GM18909 (cell line): ENCODE measurements at regions not wholly inside any gene's neighbourhood (a gene's known extent, or its start where the extent isn't known, plus 50 kb on each side); places are given as distances from the start of the nearest gene placed in this dataset.

Experiments used
- ATAC-seq: cut with Tn5 transposase; IDR thresholded peaks from one replicate; pipeline ENCODE4 v1.9.1; 2021; ENCODE audit warnings: mild to moderate bottlenecking; ENCODE audit not compliant: unreplicated experiment, poor library complexity

DNA sequence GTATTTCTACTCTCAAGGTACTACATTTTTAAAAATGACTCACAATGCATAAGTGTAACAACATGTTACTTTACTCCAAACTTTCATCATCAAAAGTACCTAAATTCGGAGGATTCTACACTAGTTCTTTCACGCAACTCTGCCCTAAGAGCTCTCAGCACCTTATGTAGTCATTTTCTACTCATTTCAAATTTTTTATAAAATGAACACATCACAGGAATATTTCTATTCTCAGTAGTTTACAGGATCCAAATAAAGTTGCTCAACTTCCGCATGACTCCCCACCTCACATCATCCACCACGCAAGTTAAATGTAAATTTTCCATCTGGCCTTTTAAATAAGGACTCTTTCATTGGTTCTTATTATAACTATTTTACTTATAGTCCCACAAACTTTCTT lies 344.9 kb upstream of the MANEA start:
- no peak for ATAC-seq

- ATAC-seq, result no peak
Observed at GRCh38 chr6:95233879-95234278, 343.5 kb upstream of the MANEA start.

DNA sequence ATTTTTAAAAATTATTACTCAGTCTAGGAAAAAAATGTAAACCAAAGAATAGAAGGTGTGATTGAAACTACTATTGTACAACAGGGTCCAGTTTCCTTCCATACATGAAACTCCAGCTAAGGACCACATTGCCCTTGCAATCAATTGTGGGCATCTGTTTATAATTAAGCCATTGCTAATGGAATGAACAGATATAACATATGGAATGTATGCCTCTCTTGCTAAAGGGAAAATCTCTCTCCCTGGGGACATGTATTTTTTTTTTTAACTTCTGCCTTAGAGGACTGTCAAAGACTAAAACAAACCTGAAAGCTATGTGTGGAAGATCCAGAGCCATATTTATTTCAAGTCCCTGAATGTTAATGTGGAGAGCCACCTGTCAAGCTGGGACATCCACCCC lies 336.8 kb upstream of the MANEA start:
- ATAC-seq, result no peak

DNA sequence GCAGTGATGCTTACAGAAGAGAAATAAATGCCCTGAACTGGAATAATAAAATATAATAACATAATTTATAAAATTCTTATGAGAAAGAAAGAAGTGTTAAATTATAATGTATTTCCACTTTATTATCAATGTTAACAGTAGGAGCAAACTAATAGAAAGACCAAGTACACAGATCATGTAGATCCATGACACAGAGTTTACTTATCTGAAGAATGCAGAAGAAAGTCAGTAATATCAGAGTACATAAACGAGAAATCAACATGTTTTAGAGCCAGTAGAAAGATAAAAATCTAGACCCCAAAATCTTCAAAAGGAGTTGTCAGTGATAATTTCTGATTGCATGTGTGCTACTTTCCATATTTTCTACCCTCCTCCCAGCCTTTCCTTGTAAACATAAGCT lies 334.8 kb upstream of the MANEA start:
- ATAC-seq, result no peak

DNA sequence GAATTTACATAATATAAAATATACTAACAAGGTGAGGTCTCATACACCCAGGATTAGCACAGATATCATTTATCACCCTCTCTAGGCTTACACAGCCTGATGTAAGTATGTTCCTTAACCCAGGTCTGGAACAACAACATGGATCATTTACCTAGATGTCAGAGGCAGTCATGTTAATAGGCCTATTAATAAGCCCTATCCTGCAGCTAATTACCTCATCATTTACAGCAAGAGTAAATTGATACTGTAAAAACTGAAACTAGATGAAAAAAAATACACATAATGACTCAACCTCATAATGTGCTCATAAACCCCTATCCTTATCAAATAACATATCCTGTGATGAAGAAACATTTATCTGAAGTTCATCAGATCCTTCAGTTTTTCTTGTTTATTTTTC lies 334.3 kb upstream of the MANEA start:
- ATAC-seq, result no peak

GRCh38 chr6:95244751-95245150 lies 332.6 kb upstream of the MANEA start:
- no peak for ATAC-seq

DNA sequence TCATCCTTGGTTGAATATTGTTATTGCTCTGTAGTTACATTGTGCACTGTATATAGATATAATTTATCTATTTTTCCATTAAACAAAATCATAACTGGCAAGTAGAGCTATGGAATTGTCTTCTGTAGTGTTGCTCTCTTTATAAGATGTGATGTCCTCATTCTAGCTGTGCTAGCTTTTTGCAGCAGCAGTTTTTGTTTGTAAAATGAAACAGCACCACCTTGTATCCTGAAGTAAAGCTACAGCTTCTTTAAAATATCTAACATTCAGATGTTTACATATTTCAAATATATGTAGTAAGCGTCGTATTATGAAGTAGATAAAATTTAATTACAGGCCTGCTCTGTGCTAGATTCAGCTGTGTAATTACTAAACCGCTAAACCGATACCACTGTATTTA lies 328.8 kb upstream of the MANEA start:
- no peak for ATAC-seq

DNA sequence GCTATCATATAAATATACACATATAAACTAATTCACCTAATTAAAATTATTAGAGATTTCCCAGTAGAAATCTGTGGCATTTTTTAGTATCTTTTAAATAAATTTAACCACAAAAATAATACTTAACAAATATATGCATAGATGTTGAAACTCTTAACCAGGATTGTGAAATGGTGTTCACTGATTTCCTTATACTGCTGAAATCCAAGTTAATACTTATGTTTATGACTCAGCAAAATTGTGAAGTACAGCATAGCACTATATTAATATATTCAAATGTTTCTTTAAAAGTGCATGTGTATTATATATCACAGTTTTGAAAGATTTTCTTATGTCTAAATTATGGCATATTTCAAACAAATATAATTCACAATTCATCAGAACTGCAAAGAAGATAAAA lies 328.2 kb upstream of the MANEA start:
- ATAC-seq, result no peak

GRCh38 chr6:95249661-95250060 lies 327.7 kb upstream of the MANEA start:
- ATAC-seq, result no peak

- no peak for ATAC-seq
Observed at GRCh38 chr6:95263840-95264239, 313.5 kb upstream of the MANEA start.

DNA sequence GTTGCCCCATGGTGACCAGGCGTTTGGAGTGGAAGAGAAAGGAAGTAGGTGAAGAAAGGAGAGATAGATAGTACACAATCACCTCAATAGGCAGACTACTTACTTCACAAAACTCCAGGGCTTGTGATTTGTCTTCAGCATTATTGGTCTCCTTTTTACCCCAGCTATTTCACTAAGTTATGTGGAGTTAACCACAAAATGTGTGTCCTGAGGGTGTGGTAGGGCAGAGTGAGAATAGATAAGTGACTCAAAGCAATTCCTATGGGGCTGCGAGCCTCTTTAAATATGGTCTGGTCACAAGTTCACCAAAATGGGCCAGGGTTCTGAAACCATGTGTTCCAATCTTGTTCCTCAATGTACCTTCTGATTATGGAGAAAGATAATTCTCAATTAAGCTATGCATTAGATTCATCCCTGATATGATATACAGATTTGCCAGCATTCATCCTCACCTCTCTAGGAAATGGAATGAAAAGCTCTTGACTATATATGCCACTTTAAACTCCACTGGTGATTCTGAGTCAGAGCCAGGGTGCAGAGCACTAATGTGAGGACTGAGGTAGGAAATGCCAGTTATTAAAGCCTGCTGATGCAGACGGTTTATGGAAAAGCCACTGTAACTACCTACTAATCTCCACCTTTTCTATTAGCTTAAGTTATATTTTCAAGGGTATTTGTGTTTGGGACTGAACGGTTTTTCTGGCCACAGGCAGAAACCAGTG lies 310.6 kb upstream of the MANEA start:
- no peak for ATAC-seq

GRCh38 chr6:95274686-95275235 lies 302.6 kb upstream of the MANEA start:
- ATAC-seq, result no peak

DNA sequence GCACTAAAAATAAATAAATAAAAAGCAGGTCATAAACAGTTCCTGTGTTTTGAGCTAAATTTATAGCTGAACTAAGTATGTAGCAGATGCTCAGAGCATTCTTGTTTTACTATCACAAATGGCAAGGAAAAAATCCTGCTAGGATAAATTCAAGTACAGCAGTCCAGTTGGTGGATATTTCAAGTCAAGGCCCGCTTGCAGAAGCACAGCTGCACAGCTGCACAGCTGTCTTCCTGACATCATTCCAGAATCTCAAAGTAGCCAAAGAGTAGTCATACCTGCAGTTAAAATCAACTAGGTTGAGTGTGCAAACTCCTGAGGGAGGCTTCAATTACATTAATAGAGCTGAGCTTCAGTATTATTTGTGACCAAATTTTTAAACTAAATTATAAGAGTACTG lies 297.7 kb upstream of the MANEA start:
- ATAC-seq, result no peak

- no peak for ATAC-seq
Observed at GRCh38 chr6:95280686-95281273, 296.6 kb upstream of the MANEA start.

- no peak for ATAC-seq
Observed at GRCh38 chr6:95285881-95286280, 291.5 kb upstream of the MANEA start.

- ATAC-seq, result no peak
Observed at GRCh38 chr6:95286874-95287273, 290.5 kb upstream of the MANEA start.

DNA sequence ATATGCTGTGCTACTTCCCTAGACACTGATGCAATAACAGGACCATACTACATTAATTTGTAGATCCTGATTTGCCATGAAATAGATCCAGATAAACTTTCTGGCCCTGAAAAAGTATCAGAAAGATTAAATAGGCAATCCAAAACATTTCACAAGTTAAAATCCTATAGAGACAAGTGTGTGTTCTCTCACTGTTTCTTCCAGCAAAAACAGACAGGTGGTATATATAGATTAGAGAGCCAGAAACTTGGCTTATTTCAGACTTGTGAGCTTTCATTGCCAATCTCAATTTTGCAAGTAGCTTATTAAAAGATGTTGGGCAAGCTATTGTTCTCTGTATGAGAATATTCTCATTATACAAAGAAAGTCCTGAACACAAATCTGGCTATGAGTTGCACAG lies 289.1 kb upstream of the MANEA start:
- ATAC-seq, result no peak

- ATAC-seq, result no peak
Observed at GRCh38 chr6:95292011-95292410, 285.3 kb upstream of the MANEA start.

GRCh38 chr6:95293257-95293656 lies 284.1 kb upstream of the MANEA start:
- no peak for ATAC-seq

GRCh38 chr6:95294043-95294442 lies 283.3 kb upstream of the MANEA start:
- ATAC-seq, result no peak

GRCh38 chr6:95309545-95309944 lies 267.8 kb upstream of the MANEA start:
- ATAC-seq, result no peak

GRCh38 chr6:95318137-95318536 lies 259.2 kb upstream of the MANEA start:
- ATAC-seq, result no peak
